ENCODE measurements at regions not wholly inside any gene's neighbourhood (a gene's known extent, or its start where the extent isn't known, plus 50 kb on each side); places are given as distances from the start of the nearest gene placed in this dataset.

DNA sequence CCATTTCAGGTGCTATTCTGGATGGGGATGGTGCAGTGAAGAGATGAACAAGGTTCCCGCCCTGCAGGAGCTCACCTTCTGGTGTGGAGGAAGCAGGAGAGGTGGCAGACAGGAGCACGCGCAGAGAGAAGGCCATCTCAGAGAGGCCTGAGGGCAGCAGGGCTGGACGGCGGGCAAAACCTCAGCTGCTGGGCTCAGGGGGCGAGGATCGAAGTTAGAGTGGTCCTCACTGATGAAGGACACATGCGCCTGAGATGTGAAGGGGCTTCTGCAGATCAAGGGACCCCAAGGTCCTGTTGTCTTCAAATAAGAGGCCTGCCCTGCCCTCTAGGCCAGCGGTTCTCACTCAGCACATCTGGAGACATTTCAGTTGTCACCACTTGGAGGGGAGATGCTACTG lies 198.4 kb upstream of the PMEPA1 start:
- no peak overlapping the region for H3K27ac ChIP-seq
- intact Hi-C loops (cut with DNase I), result no loop called here
- peaks cover 0 to 9% (median 0%) of the 10 kb centered on the region in 4 donors for H3K27me3 ChIP-seq
- 95% methylated on average over 6 of the region's 9 CpGs; no CpG with 5 or more reads in 1 of the 2 donors for WGBS, 2 donors
- TF ChIP-seq POLR2A (IDR thresholded peaks at IDR 0.05), result no peak
- TF ChIP-seq, protein P1, sequence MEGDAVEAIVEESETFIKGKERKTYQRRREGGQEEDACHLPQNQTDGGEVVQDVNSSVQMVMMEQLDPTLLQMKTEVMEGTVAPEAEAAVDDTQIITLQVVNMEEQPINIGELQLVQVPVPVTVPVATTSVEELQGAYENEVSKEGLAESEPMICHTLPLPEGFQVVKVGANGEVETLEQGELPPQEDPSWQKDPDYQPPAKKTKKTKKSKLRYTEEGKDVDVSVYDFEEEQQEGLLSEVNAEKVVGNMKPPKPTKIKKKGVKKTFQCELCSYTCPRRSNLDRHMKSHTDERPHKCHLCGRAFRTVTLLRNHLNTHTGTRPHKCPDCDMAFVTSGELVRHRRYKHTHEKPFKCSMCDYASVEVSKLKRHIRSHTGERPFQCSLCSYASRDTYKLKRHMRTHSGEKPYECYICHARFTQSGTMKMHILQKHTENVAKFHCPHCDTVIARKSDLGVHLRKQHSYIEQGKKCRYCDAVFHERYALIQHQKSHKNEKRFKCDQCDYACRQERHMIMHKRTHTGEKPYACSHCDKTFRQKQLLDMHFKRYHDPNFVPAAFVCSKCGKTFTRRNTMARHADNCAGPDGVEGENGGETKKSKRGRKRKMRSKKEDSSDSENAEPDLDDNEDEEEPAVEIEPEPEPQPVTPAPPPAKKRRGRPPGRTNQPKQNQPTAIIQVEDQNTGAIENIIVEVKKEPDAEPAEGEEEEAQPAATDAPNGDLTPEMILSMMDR (IDR thresholded peaks at IDR 0.05), result no peak
- no peaks in the 10 kb centered on the region for H3K9me3 ChIP-seq
- H3K4me1 ChIP-seq, result peaks cover 0 to 7% (median 0%) of the 10 kb centered on the region in 3 donors
- no peak for DNase-seq
- no peaks in the 10 kb centered on the region for H3K36me3 ChIP-seq
- H3K4me3 ChIP-seq, result no peak overlapping the region

DNA sequence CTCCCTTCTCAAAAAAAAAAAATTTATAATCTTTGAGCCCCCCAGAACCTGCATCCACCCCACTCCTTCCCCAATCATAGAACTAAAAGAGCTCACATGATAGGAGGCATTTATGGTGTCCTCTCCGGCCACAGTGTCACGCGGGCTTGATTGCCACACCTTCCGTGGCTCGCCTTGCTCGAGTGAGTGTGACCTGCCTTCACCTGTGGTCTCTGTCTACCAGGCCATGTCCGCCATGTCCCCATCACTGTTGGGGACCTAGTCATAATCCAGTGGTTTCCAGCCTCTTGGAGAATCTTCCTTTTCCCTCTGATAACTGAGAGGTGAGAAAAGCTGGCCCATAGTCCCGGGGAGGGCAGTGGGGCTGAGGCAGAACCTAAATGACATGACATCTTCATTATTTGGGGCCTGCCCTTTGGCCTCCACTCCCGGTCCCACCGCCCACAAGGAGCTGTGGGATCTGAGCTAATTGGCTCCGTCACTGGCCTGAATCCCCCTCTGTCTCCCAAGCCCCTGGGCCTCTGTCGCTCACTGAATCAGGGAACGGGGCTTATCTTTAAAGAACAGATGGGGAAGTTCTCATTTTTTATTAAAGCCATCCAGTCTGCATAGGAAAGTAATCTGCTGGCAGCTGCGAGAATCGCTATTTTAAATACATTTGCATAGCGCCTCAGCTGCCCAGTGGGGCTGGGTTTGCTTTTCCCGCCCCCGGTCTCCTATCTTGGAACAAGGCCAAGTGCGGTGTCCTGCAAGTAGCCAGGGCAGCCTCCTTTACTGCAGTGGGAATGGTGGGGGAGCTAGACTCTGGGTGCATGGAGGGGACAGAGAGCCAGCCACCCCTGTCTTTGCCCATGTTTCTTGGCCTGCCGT lies 197.6 kb upstream of the PMEPA1 start:
- peaks cover 0 to 4% (median 0%) of the 10 kb centered on the region in 3 donors for H3K4me1 ChIP-seq
- TF ChIP-seq, protein P1 (IDR thresholded peaks at IDR 0.05), result no peak
- TF ChIP-seq POLR2A (IDR thresholded peaks at IDR 0.05), result no peak
- peaks cover 0 to 9% (median 0%) of the 10 kb centered on the region in 4 donors for H3K27me3 ChIP-seq
- H3K9me3 ChIP-seq, result no peaks in the 10 kb centered on the region
- H3K4me3 ChIP-seq, result no peak overlapping the region
- no peaks in the 10 kb centered on the region for H3K36me3 ChIP-seq
- no peak overlapping the region for H3K27ac ChIP-seq
- no peak for DNase-seq
- intact Hi-C loops (cut with DNase I), result no loop called here
- 72 to 81% methylated on average over 17 to 18 of the region's 20 CpGs for WGBS, 2 donors

DNA sequence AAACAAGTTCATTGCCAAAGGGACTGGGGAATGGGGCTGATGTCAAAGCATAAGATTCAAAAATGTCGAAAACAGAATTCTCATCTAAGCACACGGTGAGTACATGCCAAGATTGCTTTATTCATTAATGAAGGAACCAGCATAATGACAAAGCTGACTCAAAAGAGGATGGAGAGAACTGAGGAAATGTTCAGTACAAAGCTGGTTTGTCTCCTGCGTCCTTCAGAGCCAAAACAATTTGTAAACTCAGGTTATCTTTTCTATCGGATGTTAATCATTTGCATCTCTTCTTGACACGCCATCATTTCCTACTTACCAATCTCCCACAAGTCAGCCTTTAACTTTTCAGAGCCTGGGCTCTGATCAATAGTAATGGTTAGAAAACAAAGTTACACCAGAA lies 195.6 kb upstream of the PMEPA1 start:
- Histone ChIP-seq H3K27me3 (peaks cover 0 to 7% (median 0%) of the 10 kb centered on the region in 4 donors), H3K36me3 (no peaks in the 10 kb centered on the region), H3K4me1 (no peaks in the 10 kb centered on the region), H3K4me3 (no peak overlapping the region), H3K9me3 (no peaks in the 10 kb centered on the region), H3K27ac (no peak overlapping the region)
- no peak for TF ChIP-seq POLR2A (IDR thresholded peaks at IDR 0.05)
- intact Hi-C loops (cut with DNase I), result no loop called here
- no peak for DNase-seq
- WGBS, 2 donors, result 76 to 83% methylated on average over 5 of the region's 5 CpGs

DNA sequence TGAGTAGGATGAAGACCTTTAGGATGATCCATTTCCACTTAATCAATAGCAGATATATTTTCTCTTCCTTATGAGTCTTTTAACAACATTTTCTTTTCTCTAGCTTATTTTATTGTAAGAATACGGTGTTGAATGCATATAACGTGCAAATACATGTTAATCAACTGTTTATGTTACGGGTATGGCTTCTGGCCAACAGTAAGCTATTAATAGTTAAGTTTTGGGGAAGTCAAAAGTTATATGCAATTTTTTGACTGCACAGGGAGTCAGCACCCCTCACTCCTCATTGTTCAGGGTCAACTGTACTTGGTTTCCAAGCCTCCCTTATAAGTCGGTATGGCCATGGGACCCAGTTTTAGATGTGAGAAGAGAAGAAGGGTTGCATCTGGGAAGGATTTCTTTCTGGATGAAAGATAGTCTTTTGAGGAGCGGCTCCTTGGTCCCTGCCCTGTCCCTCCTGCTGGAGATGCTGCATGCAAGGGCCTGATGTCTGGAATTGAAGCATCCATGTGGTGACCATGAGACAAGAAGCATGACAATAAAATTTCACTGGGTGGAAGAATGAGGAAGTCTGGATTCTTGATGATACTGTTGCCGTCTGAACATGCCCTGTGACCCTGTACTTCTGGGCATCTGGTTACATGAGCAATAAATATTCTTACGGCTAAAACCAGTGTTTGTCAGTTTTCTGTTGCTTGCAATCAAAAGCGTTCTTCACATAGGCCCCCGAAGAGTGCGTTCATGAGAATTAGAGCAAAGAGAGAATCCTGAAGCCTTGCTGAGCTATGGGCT lies 194.7 kb upstream of the PMEPA1 start:
- TF ChIP-seq, protein P1 (IDR thresholded peaks at IDR 0.05), result no peak
- no peak for TF ChIP-seq POLR2A (IDR thresholded peaks at IDR 0.05)
- 42 to 48% methylated on average over 10 of the region's 10 CpGs for WGBS, 2 donors
- H3K9me3 ChIP-seq, result no peaks in the 10 kb centered on the region
- no peaks in the 10 kb centered on the region for H3K36me3 ChIP-seq
- no peak overlapping the region for H3K27ac ChIP-seq
- peaks cover 0 to 11% (median 0%) of the 10 kb centered on the region in 4 donors for H3K27me3 ChIP-seq
- no peak overlapping the region for H3K4me3 ChIP-seq
- no peak for DNase-seq
- intact Hi-C loops (cut with DNase I), result no loop called here
- H3K4me1 ChIP-seq, result no peaks in the 10 kb centered on the region

DNA sequence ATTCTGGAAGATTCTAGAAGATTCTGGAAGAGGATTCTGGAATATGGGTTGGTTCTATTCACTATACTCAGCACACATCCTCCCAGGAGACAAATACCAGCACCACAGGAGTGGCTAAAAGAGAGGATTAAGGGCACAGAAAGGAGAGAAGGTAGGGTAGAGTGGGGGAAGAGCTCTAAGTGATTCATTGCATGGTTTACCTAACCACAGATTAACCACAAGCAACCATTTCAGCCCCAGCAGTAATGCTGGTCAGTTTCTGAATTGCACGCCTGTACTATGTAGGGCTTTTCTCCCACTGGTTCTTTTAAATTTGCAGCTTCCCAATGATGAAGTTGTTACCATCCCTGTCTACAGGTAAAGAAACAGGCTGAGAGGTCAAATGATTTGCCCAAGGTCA lies 192.7 kb upstream of the PMEPA1 start:
- no peaks in the 10 kb centered on the region for H3K36me3 ChIP-seq
- H3K27me3 ChIP-seq, result peaks cover 0 to 5% (median 0%) of the 10 kb centered on the region in 4 donors
- H3K9me3 ChIP-seq, result no peaks in the 10 kb centered on the region
- TF ChIP-seq, protein P1 (IDR thresholded peaks at IDR 0.05), result no peak
- no peak for TF ChIP-seq POLR2A (IDR thresholded peaks at IDR 0.05)
- no peak for DNase-seq
- H3K4me1 ChIP-seq, result no peaks in the 10 kb centered on the region
- WGBS, 2 donors, result 67 to 85% methylated on average over 1 of the region's 1 CpG
- intact Hi-C loops (cut with DNase I), result no loop called here
- no peak overlapping the region for H3K4me3 ChIP-seq
- H3K27ac ChIP-seq, result no peak overlapping the region

Data from esophagus squamous epithelium (tissue), 5 donors.